AG08396 (cell line): ENCODE measurements at regions not wholly inside any gene's neighbourhood (a gene's known extent, or its start where the extent isn't known, plus 50 kb on each side); places are given as distances from the start of the nearest gene placed in this dataset.

ENCODE experiments used
- DNase-seq: peaks from one replicate; pipeline ENCODE4 v3.0.0; 2012; ENCODE audit warnings: low spot score, mixed read lengths

DNA sequence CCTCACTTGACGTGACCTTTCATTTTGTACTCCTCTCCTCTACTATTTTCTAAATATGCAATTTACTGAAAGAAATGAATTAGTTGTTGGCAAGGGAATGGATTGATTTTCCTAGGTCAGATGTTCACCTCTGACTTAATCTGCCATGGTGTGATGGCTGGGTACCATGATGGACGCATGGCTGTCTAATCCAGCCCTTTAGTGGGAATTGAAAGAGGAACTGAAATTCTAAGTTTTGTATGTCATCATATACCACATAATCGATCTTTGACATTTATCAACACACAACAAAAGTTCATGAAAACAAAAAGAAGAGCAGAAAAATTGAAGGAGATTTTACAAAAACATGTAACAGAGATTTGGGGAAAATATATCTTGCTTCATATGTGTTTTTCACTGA lies 331.3 kb upstream of the SNX7 start:
- DNase-seq = no peak

DNA sequence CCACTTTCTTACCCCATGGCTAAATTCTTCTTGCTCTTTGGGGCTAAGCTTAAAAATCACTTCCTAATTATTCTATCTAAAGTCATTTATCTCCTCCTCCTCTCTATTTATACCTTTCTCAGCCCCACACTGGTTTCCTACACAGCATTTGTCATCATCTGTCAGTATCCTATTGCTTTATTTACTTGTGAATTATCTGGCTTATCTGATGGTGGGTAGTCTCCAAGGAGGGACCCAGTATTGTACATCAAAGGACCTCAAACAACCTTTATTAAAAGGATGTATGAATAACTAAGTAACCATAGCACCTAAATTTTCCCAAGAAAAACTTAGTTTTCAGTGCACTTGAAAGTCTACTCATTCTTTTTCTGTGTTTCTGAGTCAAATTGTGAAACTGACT lies 332.7 kb upstream of the SNX7 start:
- DNase-seq = no peak

DNA sequence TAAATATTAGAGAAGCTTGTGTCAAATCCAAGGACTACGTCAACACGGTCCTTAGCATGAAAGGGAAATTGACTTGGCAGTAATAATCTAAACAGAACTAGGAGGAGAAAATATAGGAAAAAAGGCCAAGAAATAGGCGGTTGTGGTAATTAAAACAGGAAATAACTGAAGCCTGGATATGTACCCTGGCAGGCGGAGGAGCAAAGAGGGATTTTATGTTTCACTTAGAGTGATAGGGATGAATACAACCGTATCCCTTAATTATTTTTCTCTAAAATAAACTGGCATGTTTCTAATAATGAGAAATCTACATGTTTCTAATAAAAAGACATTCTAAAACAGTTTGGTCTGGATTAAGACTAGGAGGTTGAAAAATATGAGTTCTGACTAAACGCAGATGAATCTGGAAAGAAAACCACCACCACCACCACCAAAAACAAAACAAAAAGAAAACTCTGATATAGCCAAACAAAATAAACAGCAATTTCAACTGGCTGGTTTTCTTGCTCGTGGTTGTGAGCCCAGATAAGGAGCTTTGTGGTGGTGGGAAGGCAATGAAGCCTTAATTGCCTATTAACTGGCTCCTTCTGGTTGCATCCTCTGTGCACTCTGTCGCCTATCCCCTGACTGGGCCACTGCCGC lies 334.2 kb upstream of the SNX7 start:
- DNase-seq = no peak

DNA sequence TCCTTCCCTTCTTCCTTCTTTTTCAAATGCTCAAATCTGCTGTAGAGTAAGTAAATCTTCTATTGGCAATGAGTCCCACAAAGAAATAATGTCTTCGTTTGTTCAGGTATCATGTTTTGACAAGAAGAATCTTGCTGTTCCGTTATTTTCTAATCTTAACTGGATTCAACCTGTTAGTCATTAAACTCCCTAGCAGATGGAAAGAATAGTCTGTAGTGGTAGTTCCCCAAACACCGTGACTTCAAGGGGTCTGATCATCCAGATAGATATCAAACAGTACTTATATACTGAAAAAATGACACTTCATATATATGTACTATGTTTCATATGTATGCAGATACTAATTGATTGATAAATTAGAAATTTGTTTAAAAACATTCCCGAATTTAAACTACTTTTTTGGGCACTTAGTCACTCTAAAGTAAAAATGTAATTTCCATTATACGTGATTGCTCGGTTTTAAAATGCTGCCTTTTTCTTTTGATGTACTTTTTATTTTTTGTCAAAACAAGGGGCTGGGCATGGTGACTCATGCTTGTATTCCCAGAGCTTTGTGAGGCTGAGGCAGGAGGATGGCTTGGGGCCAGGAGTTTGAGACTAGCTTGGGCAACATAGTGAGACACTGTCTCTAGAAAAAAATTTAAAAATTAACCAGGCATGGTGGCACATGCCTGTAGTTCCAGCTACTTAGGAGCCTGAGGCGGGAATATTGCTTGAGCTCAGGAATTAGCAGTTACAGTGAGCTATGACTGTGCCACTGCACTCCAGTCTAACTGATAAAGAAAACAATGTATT lies 335.7 kb upstream of the SNX7 start:
- no peak for DNase-seq

DNA sequence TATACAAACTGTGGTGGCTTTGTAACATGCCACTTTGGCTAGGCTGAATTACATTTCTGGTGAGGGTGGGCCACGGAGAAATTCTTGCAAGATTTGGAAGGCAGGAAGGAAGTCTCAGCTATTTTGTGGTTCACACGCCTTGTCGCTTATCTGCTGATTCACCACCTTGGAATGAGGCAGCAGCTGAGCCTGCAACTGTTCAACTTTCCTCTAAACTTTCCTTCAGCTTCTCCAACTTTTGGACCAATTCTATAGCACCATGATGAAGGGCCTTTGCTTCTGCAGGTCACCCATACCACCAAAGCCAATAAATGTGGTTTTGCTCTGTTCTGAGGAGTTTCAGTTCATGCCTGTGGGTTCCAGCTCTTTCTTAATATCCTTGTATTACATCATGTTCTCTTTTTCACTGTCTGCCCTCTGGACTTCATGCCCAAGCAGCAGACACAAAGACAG lies 337.6 kb upstream of the SNX7 start:
- peak; percentile 78 for DNase-seq

DNA sequence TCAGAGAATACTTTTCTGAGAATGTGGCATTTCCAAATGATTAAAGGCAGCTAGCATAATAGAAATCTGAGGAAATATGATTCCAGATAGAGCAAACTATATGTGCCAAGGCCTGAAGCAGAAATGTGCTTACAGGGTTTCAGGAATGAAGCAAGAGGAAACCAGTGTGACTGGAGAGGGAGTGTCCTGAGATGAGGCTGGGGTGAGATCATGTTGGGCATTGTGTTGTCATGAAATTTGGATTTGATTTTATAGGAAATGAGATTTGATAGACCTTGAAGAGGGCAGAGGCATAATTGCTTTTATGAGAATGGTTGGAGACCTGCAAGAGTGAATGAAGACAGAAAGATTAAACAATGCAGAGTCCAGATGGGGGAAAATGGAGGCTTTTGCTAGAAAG lies 338.1 kb upstream of the SNX7 start:
- DNase-seq = peak; percentile 52

DNA sequence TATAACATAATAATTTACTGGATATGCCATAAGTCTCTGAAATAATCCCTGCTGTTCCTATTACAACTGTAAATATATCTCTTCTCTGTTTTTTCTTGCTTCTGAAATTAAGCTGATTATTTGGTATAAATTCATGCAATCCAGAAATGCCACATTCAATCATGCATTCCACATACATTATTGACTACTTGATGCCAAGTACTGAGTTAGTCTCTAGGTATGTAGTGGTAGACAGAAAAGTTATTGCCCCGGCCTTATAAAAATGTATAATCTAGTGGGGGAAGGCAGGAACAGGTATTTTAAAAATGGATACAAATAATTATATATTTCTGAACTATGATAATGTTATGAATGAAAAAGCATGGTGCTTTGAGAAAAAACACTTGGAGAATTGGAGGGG lies 338.6 kb upstream of the SNX7 start:
- no peak for DNase-seq

DNA sequence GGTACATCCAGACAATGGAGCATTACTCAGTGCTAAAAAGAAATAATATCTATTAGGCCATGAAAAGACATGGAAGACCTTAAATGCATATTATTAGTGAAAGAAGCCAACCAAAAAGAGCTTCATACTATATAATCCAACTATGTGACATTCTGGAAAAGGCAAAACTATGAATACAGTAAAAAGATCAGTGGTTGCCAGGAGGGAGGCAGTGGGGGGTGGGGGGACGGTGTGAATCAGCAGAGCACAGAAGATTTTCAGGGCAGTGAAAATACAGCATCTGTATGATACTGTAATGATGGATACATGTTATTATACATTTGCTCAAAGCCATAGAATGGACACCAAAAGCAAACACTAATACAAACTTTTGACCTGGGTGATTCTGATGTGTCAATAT lies 339.4 kb upstream of the SNX7 start:
- no peak for DNase-seq

DNA sequence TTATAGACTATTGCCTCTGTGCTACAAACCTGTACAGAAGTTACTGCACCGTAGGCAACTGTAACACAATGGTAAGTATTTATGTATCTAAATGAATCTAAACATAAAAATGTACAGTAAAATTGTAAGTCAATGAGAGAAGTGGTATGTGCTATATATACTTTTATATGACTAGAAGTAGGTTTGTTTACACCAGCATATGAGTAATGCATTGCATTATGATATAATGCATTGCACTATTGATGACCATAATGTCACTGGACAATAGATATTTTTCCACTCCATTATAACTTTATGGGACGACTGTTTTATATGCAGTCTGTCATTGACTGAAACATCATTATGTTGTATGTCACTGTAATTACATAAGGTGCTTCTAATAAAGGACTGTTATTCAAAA lies 340.3 kb upstream of the SNX7 start:
- no peak for DNase-seq

DNA sequence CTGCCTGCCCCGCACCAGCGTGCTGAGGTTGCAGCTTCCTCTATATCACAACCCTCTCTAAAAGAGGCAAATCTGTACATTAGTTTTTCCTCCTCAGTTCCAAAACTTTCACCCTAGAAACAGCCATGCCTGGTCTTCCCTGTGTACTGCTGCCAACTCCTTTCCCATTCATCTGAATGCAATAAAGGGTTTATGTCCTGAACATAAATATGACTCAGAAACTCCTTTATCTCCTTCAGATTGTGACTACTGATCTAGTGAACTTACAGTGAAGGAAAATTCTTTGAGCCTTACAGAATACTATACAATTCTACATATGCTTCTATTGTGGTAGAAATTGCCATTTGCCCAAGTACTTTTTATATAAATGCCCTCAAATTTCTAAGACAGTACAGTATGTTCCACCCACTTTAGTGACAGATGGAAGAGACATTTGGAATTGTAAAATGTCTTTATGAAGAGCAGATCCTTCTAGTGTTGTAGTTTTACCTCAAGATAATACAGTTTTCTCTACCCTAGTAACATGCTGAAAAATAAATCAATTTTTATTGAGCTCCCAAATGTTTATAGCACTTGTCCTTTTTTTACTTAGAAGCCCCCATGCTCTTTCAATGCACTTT lies 345.1 kb upstream of the SNX7 start:
- no peak for DNase-seq

DNA sequence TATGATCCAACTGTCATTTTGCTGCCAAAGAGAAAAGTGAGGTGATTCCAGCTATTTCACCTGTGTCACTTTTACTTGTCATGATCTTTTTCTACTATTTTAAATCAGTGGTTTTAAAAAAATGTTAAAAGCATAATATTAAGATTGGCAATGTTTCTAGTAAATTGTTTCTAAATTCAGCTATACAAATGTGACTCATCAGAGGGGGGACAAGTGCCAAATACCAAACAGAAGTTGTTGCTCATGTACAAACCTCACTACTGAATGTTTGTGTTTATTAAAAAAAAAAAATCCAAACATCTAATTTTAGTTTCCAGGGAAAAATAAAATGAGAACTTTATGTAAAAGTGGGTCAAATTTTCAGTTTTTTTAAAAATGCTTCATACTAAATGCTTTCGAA lies 346.2 kb upstream of the SNX7 start:
- no peak for DNase-seq

DNA sequence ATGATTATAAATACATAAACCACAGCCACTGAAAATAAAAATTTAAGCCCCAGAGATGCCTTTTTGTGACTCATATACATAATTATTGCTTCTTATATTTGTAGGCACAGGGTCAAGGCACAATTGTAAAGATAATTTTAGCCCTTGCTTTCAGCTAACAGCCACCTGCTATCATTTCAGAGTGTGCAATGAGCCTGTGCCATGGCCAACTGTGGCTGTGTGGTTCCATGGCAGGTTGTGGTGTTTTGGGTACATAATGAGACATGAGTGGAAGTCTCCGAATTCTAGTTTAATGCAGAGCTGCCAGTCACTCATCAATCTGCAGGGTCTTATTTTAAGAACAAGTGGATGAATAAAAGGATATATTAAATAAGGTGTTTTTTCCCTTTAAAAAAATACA lies 346.9 kb upstream of the SNX7 start:
- no peak for DNase-seq

DNA sequence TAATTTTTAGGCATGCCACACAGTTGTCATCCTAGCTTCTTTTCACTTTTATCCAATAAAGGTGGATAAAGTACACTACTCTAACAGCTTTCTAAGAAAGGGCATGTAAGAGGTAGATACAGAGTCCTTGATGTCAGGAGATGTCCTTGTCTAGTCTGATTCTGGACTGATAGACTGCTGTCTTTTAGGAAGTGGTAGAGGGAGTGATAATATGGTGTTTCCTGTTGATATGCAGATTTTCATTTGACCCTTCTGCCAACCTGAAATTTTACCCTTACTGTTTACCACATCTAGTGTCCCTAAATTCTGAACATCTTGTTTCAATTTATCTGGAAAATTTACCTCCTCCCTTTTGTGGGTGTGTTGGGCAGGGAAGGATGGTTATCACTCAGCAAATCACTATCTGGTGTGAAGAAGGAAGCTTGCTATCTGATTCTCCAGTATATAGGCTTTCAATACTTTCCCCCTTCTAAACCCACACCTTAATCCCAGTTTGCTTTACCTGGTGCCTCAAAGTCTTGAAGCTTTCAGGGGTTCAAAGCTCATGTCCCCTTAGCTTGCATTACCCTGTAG lies 354.9 kb upstream of the SNX7 start:
- DNase-seq = no peak

DNA sequence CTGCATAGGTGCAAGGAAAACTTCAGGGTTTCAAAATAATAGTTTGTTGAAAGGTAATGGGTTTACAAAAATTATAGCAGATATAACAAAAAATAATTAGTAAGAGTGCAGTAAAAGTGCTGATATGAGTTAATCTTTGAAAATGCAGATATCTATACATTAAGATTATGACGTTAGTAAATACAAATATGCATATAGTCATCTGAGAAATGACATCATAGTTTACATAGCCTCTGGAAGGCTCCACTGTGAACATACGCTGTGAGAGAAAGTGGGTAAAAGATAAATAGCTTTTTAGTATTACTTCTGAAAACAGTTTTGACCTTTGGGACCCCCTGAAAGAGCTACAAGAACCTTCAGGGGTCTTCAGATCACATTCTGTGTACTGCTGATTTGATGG lies 356.2 kb upstream of the SNX7 start:
- no peak for DNase-seq

DNA sequence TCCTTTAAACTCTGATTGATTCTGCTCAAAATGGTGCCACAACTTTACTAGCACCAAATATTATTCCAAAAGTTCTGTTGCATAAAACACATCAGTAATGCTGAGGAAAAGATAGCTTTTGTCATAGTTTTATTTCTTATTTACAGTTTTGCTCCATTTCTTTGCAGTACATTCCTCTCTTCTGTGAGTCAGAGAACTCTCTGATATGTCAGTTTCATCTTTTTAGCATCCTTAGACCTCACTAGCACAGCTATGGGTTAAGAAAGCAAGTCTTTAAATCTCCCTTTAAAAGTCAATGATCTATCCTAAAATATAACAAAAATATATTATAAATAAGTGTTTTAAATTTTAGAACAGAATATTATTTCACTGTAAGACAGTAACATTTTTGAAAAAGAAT lies 356.6 kb upstream of the SNX7 start:
- DNase-seq = no peak

DNA sequence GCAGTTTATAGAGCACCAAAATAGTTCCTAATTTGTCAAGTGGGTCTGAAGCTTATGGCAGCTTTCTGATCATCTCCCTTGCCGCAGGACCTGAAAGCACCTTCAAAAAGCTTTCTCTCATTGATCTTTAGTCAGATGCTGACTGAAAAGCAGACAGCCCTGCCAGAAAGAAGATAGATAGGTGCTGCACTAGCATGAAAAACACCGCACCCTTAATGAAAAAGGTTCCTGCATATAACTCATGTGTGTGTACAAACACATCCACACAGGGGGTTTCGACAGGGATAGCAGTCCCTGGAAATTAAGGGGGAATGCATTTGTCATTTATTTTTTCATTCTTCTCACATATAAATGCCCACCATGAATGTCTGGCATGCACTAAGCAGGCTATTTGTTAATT lies 361.7 kb upstream of the SNX7 start:
- DNase-seq = no peak

DNA sequence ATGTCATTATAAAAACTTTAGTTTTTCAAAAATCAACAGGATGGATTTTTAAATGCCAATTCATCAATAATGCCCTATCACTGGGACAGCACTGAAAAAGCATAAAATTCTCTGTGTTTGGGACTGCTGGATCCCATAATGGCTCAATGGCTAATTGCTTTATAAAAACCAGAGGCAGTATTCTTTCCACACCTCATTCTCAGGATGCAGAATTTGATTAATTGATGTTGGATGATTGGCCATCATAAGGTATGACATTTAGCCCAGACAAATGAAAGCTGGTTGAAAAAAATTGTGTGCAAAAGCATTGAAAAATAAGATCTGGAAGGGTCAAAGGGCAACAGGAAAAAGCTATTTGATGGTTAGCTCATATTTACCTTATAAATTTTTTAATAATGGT lies 362.2 kb upstream of the SNX7 start:
- DNase-seq = no peak

DNA sequence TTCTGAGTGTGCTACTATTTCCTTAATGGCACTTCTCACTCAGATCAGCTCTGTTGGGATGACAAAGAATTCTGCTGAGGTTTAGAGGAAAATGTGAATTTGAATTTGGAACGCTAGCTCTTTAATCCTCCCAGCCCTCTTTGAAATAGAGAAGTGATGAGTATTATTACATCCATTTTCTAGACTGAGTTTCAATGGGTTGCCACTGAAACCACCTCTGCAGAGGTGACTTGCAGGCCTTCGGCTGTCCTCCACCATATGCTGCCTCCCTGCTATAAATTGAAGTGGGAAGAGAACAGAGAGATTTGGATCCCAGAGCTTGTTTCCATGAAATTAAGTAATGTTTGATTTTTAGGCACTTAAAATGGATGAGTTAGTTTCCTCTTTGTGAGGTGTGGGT lies 363.2 kb upstream of the SNX7 start:
- no peak for DNase-seq

DNA sequence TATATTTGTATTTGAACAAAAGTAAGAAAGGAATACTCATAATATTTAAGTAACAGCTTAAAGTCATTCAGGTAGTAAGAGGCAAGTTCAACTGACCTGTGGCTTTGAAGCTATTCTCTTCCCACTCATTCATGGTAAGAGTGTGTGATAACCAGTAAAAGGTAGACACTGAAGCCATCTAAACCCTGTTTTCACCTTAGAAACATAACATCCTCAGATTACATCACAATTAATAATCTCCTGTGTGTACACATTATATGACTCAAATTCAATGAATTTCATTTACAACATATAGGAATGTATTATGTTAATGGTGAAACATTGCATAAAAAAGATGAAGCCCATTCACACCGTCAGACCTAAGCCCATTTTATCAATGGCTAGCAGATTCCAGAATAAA lies 364.8 kb upstream of the SNX7 start:
- DNase-seq = no peak

DNA sequence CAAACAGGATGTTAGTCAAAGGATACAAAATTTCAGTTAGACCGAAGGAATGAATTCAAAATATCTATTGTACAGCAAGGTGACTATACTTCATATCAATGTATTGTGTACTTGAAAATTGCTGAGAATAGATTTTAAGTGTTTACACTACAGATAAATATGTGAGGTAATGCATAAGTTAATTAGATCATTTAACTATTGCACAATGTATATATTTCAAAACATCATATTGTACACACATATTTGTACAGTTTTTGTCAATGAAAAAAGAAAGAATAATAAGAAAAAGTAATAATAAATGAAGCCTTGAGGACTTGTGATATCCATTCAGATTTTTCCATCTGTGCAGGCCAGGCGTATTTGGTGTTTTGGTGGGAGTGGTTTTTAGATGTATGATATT lies 367.4 kb upstream of the SNX7 start:
- DNase-seq = no peak

DNA sequence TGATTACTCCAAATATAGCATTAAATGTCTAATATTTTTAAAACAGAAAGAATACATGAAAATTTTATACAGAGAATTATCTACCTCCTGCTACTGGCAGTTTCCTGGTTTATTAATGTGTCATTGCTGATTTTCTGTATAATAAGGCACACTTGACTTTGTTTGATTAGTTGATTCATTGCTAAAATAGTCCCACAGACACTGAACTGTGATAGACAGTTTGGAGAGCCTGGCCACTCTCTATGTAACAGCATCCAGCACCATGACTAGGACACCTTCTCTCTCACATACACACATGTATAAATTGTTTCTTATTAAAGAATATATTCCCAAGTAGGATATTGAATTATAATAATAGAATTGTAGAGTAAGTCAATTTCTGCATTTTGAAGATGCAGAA lies 368.5 kb upstream of the SNX7 start:
- no peak for DNase-seq

DNA sequence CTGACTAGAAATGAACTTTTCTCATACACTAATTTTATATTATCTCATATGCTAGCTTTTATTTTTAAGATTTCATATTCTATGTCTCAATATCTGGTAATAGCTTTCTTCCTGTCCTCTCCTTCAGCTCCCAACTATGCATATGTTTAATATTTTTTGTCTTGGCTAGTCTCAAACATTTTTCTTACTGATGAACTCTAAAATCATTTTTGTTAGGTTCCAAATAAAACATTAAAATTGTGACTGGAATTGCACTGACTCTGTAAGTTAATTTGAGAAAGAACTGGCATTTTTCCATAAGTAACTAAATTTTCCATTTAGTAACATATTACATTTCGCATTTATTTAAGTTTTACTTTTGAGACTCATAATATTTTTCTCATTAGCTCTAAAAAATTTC lies 368.5 kb upstream of the DPYD start:
- DNase-seq = no peak

DNA sequence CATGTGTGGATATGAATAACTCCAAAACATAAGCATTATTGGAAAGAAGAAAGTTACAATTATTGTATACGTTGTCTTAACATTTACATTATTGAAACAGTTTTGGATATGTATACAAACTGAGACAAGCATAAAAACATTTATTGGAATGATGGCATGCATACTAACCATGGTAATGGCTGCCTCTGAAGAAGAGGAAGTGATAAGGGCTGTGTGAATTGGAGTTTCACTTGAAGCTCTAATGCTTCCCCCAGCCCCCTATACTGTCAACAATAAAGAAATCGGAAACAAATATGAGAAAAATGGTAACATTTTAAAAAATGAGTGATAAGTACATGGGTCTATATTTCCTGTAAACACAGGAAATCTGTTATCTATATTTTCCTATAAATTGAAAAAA lies 367.7 kb upstream of the DPYD start:
- DNase-seq = no peak
